Gastroesophageal sphincter (tissue), 4 donors: ENCODE measurements at regions not wholly inside any gene's neighbourhood (a gene's known extent, or its start where the extent isn't known, plus 50 kb on each side); places are given as distances from the start of the nearest gene placed in this dataset.
A peak's percentile ranks its signal among the peaks of the same experiment; 100 is the strongest.

Source experiments
- ATAC-seq: fragments of 150-250 bp; one replicate; pipeline ENCODE4 v1.9.1; 2016; ENCODE audit warnings: mild to moderate bottlenecking, moderate library complexity
- H3K27ac ChIP-seq, 4 donors: fragments of 200-600 bp; sonication (generic) in 3 of 4; 1 replicate in 3 of 4; 2 replicates in 1 of 4; pipeline ENCODE4 v1.5.1; 2016 to 2019
- H3K27me3 ChIP-seq: fragments of 200-600 bp; sonication (generic); one replicate; pipeline ENCODE4 v1.5.1; 2019
- H3K36me3 ChIP-seq, 2 donors: fragments of 200-600 bp; sonication (generic); one replicate each; pipeline ENCODE4 v1.5.1; 2019; ENCODE audit warnings: control low read depth in 1 of 2
- H3K4me1 ChIP-seq, 3 donors: fragments of 200-600 bp; sonication (generic); 1 replicate in 2 of 3; 2 replicates in 1 of 3; pipeline ENCODE4 v1.5.1; 2016 to 2019; ENCODE audit warnings: control low read depth in 2 of 3
- H3K4me3 ChIP-seq, 2 donors: fragments of 200-600 bp; sonication (generic); one replicate each; pipeline ENCODE4 v1.5.1; 2019; ENCODE audit warnings: mild to moderate bottlenecking in 1 of 2, moderate library complexity in 1 of 2
- H3K9me3 ChIP-seq, 3 donors: fragments of 200-600 bp; sonication (generic); one replicate each; pipeline ENCODE4 v1.5.1; 2017 to 2019; ENCODE audit warnings: control low read depth in 2 of 3
- CTCF ChIP-seq, 4 experiments: fragments of 200-600 bp in 2 of 4; fragments of 450-650 bp in 2 of 4; sonication (generic) in 1 of 4; IDR thresholded peaks; one replicate each; pipeline ENCODE4 v1.5.1; 2017 to 2019; ENCODE audit warnings: antibody characterized with exemption in 4 of 4, mild to moderate bottlenecking in 2 of 4, moderate library complexity in 2 of 4
- EP300 ChIP-seq: sonication (generic); formaldehyde crosslinking; IDR thresholded peaks from one replicate; pipeline ENCODE4 v1.6.1; 2017; ENCODE audit warnings: antibody characterized with exemption, mild to moderate bottlenecking
- POLR2A ChIP-seq, 2 donors: fragments of 450-650 bp; IDR thresholded peaks; one replicate each; pipeline ENCODE4 v1.6.1; 2017; ENCODE audit warnings: antibody characterized with exemption in 2 of 2, mild to moderate bottlenecking in 2 of 2, moderate library complexity in 1 of 2
- POLR2AphosphoS5 ChIP-seq: sonication (generic); formaldehyde crosslinking; IDR thresholded peaks from one replicate; pipeline ENCODE4 v1.6.1; 2017; ENCODE audit warnings: antibody characterized with exemption
- WGBS, 2 donors: methylation state at CpG; one replicate each; pipeline ENCODE4 v1.1.5; 2018; ENCODE audit warnings: low coverage in 1 of 2; 5-methylcytosine and 5-hydroxymethylcytosine counted together

GRCh38 chr14:49980027-49980426 is 87.1 kb downstream of the ARF6 start:
- ATAC-seq, result no peak
- Histone ChIP-seq H3K4me1 (no peaks in the 10 kb centered on the region), H3K27ac (no peak overlapping the region), H3K36me3 (no peaks in the 10 kb centered on the region), H3K4me3 (no peak overlapping the region), H3K27me3 (no peaks in the 10 kb centered on the region), H3K9me3 (no peaks in the 10 kb centered on the region)
- TF ChIP-seq POLR2A (IDR thresholded peaks at IDR 0.05) (no peak), POLR2AphosphoS5 (peak; percentile 30)

GRCh38 chr14:49982082-49982481 is 89.2 kb downstream of the ARF6 start:
- no peak overlapping the region for H3K4me3 ChIP-seq
- no peak overlapping the region for H3K27ac ChIP-seq

GRCh38 chr14:49982501-49982951 is 89.6 kb downstream of the ARF6 start:
- no peaks in the 10 kb centered on the region for H3K27me3 ChIP-seq
- H3K9me3 ChIP-seq, result no peaks in the 10 kb centered on the region
- H3K4me3 ChIP-seq, result peak overlapping the region in 1 of 2 donors; percentile 28
- 22 to 35% methylated on average over 9 of the region's 9 CpGs for WGBS, 2 donors
- peak; percentile 62 for ATAC-seq
- H3K36me3 ChIP-seq, result no peaks in the 10 kb centered on the region
- TF ChIP-seq POLR2AphosphoS5 (no peak), EP300 (no peak), POLR2A (IDR thresholded peaks at IDR 0.05) (no peak), CTCF (IDR thresholded peaks at IDR 0.05) (no peak)
- no peaks in the 10 kb centered on the region for H3K4me1 ChIP-seq
- no peak overlapping the region for H3K27ac ChIP-seq

More at GRCh38 chr14:49982082-49982481, 89.2 kb downstream of the ARF6 start:
- no peak for TF ChIP-seq EP300
- no peak for TF ChIP-seq POLR2A (IDR thresholded peaks at IDR 0.05)
- no peak for TF ChIP-seq CTCF (IDR thresholded peaks at IDR 0.05)
- TF ChIP-seq POLR2AphosphoS5, result no peak
- WGBS, 2 donors, result 68 to 78% methylated on average over 4 to 7 of the region's 7 CpGs
- H3K4me1 ChIP-seq, result no peaks in the 10 kb centered on the region
- ATAC-seq, result no peak
- H3K27me3 ChIP-seq, result no peaks in the 10 kb centered on the region
- H3K9me3 ChIP-seq, result no peaks in the 10 kb centered on the region
- H3K36me3 ChIP-seq, result no peaks in the 10 kb centered on the region

GRCh38 chr14:49984424-49984823 is 91.5 kb downstream of the ARF6 start:
- no peaks in the 10 kb centered on the region for H3K4me1 ChIP-seq
- no peaks in the 10 kb centered on the region for H3K36me3 ChIP-seq
- no peaks in the 10 kb centered on the region for H3K27me3 ChIP-seq
- TF ChIP-seq POLR2A (IDR thresholded peaks at IDR 0.05), result no peak
- TF ChIP-seq CTCF (IDR thresholded peaks at IDR 0.05), result no peak
- no peak for TF ChIP-seq EP300
- TF ChIP-seq POLR2AphosphoS5, result no peak
- WGBS, 2 donors, result 85 to 90% methylated on average over 2 of the region's 2 CpGs
- ATAC-seq, result no peak
- no peaks in the 10 kb centered on the region for H3K9me3 ChIP-seq
- no peak overlapping the region for H3K4me3 ChIP-seq
- H3K27ac ChIP-seq, result no peak overlapping the region

GRCh38 chr14:49986343-49987014 is 93.6 kb downstream of the ARF6 start:
- Histone ChIP-seq H3K4me3 (no peak overlapping the region), H3K4me1 (no peaks in the 10 kb centered on the region), H3K27ac (peak overlapping the region in 1 of 4 donors; percentile 35), H3K36me3 (no peaks in the 10 kb centered on the region), H3K9me3 (no peaks in the 10 kb centered on the region), H3K27me3 (no peaks in the 10 kb centered on the region)
- 72 to 92% methylated on average over 3 to 5 of the region's 6 CpGs for WGBS, 2 donors
- no peak for ATAC-seq
- TF ChIP-seq EP300 (no peak), CTCF (IDR thresholded peaks at IDR 0.05) (no peak), POLR2AphosphoS5 (no peak), POLR2A (IDR thresholded peaks at IDR 0.05) (no peak)
